SK-N-SH treated with all-trans-retinoic acid at 6 μM for 48 hours (cell line): ENCODE measurements at regions not wholly inside any gene's neighbourhood (a gene's known extent, or its start where the extent isn't known, plus 50 kb on each side); places are given as distances from the start of the nearest gene placed in this dataset.

Experiments
- BACH2 ChIP-seq: fragments of 250-450 bp; sonication (Bioruptor Pico); IDR thresholded peaks from 2 replicates; pipeline ENCODE4 v1.9.0; 2021; ENCODE audit warnings: mild to moderate bottlenecking, borderline replicate concordance
- ZFP3 ChIP-seq: fragments of 250-450 bp; sonication (Bioruptor Pico); IDR thresholded peaks from 2 replicates; pipeline ENCODE4 v1.5.0; 2020; ENCODE audit warnings: mild to moderate bottlenecking, moderate library complexity
- TF ChIP-seq, protein P1 (sequence below): fragments of 250-450 bp; sonication (Bioruptor Pico); IDR thresholded peaks from 2 replicates; pipeline ENCODE4 v1.5.0; 2020; ENCODE audit warnings: mild to moderate bottlenecking, moderate library complexity
- TF ChIP-seq, protein P2 (sequence below): fragments of 250-450 bp; sonication (Bioruptor Pico); IDR thresholded peaks from 2 replicates; pipeline ENCODE4 v1.8.0; 2020; ENCODE audit warnings: mild to moderate bottlenecking, moderate library complexity, borderline replicate concordance

DNA sequence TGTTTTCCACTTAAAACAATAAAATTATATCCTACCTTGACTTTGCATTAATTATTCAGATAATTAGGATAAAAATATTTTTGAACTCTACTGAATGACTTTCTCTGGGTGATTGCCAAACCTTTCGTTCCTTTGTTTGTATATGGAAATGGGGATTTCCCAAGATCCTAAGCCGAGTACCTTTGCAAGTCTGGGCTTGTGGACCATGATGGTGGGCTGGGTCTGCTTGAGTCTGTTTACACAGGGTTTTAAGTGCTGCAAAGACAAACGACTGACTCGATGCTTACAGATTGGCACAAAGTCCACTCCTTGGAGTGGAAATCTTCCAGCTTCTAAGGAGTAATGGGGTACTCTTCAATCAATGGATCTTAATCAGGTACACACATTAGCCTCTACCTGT is 659.5 kb downstream of the TSN start:
- TF ChIP-seq, protein P1, sequence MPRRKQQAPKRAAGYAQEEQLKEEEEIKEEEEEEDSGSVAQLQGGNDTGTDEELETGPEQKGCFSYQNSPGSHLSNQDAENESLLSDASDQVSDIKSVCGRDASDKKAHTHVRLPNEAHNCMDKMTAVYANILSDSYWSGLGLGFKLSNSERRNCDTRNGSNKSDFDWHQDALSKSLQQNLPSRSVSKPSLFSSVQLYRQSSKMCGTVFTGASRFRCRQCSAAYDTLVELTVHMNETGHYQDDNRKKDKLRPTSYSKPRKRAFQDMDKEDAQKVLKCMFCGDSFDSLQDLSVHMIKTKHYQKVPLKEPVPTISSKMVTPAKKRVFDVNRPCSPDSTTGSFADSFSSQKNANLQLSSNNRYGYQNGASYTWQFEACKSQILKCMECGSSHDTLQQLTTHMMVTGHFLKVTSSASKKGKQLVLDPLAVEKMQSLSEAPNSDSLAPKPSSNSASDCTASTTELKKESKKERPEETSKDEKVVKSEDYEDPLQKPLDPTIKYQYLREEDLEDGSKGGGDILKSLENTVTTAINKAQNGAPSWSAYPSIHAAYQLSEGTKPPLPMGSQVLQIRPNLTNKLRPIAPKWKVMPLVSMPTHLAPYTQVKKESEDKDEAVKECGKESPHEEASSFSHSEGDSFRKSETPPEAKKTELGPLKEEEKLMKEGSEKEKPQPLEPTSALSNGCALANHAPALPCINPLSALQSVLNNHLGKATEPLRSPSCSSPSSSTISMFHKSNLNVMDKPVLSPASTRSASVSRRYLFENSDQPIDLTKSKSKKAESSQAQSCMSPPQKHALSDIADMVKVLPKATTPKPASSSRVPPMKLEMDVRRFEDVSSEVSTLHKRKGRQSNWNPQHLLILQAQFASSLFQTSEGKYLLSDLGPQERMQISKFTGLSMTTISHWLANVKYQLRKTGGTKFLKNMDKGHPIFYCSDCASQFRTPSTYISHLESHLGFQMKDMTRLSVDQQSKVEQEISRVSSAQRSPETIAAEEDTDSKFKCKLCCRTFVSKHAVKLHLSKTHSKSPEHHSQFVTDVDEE (CRISPR knock-in tag), result no peak
- TF ChIP-seq ZFP3 (CRISPR knock-in tag), result no peak
- TF ChIP-seq BACH2 (CRISPR knock-in tag), result no peak
- TF ChIP-seq, protein P2, sequence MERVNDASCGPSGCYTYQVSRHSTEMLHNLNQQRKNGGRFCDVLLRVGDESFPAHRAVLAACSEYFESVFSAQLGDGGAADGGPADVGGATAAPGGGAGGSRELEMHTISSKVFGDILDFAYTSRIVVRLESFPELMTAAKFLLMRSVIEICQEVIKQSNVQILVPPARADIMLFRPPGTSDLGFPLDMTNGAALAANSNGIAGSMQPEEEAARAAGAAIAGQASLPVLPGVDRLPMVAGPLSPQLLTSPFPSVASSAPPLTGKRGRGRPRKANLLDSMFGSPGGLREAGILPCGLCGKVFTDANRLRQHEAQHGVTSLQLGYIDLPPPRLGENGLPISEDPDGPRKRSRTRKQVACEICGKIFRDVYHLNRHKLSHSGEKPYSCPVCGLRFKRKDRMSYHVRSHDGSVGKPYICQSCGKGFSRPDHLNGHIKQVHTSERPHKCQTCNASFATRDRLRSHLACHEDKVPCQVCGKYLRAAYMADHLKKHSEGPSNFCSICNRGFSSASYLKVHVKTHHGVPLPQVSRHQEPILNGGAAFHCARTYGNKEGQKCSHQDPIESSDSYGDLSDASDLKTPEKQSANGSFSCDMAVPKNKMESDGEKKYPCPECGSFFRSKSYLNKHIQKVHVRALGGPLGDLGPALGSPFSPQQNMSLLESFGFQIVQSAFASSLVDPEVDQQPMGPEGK (CRISPR knock-in tag), result no peak
